GM12875 (cell line): ENCODE measurements at regions not wholly inside any gene's neighbourhood (a gene's known extent, or its start where the extent isn't known, plus 50 kb on each side); places are given as distances from the start of the nearest gene placed in this dataset.

Source experiments
- H3K4me3 ChIP-seq: one replicate; pipeline ENCODE4 v1.5.1; 2011; ENCODE audit warnings: low read depth, low read length, control low read depth
- CTCF ChIP-seq: IDR thresholded peaks from 2 replicates; pipeline ENCODE4 v1.5.1; 2011; ENCODE audit warnings: low read depth, mild to moderate bottlenecking, control low read depth, inconsistent platforms, low read length, moderate library complexity, borderline replicate concordance; ENCODE audit not compliant: insufficient read depth

- H3K4me3 ChIP-seq = no peak overlapping the region
- TF ChIP-seq CTCF = no peak
Observed at GRCh38 chr17:79212149-79213087, 137.8 kb downstream of the ENGASE start.

- no peak overlapping the region for H3K4me3 ChIP-seq
- no peak for TF ChIP-seq CTCF
Observed at GRCh38 chr17:79211061-79211770, 136.6 kb downstream of the ENGASE start.

- no peak for TF ChIP-seq CTCF
- no peak overlapping the region for H3K4me3 ChIP-seq
Observed at GRCh38 chr17:79210638-79211037, 136.0 kb downstream of the ENGASE start.

GRCh38 chr17:79207960-79208359, 133.3 kb downstream of the ENGASE start:
- TF ChIP-seq CTCF = no peak
- H3K4me3 ChIP-seq = no peak overlapping the region

GRCh38 chr17:79205688-79206205, 131.1 kb downstream of the ENGASE start:
- no peak for TF ChIP-seq CTCF
- no peak overlapping the region for H3K4me3 ChIP-seq

- TF ChIP-seq CTCF = no peak
- H3K4me3 ChIP-seq = no peak overlapping the region
Observed at GRCh38 chr17:79204261-79204660, 129.6 kb downstream of the ENGASE start.

GRCh38 chr17:79203657-79204056, 129.0 kb downstream of the ENGASE start:
- no peak for TF ChIP-seq CTCF
- no peak overlapping the region for H3K4me3 ChIP-seq
